CD4-positive, alpha-beta memory T cell (primary cell): ENCODE measurements at regions not wholly inside any gene's neighbourhood (a gene's known extent, or its start where the extent isn't known, plus 50 kb on each side); places are given as distances from the start of the nearest gene placed in this dataset.

Experiments used
- CTCF ChIA-PET: fragments of 350-600 bp; sonication (Branson Sonifier 250); formaldehyde crosslinking; loops from one replicate; lab custom pipeline; 2021; ENCODE audit warnings: inconsistent platforms; ENCODE audit not compliant: partially characterized antibody; lab: Charles Lee
- POLR2A ChIA-PET: fragments of 350-600 bp; sonication (Branson Sonifier 250); formaldehyde crosslinking; loops from one replicate; lab custom pipeline; 2021; ENCODE audit not compliant: partially characterized antibody; lab: Charles Lee
- DNase-seq, 5 donors: peaks; one replicate each; pipeline versions ENCODE4 v3.0.0 to v3.0.0-alpha.2; 2020 to 2022; ENCODE audit warnings: mixed read lengths in 1 of 5
- H3K27ac ChIP-seq: one replicate; pipeline ENCODE4 v1.7.0; 2013; ENCODE audit warnings: low read depth, low read length
- H3K27me3 ChIP-seq: 2 replicates; pipeline ENCODE4 v1.7.0; 2013; ENCODE audit warnings: mild to moderate bottlenecking, low read length, moderate library complexity; ENCODE audit not compliant: insufficient read depth
- H3K36me3 ChIP-seq: 2 replicates; pipeline ENCODE4 v1.7.0; 2013; ENCODE audit warnings: mild to moderate bottlenecking, low read length, moderate library complexity; ENCODE audit not compliant: insufficient read depth
- H3K4me1 ChIP-seq: 2 replicates; pipeline ENCODE4 v1.7.0; 2013; ENCODE audit warnings: mild to moderate bottlenecking, low read length, moderate library complexity; ENCODE audit not compliant: insufficient read depth
- H3K4me3 ChIP-seq, 2 donors: one replicate each; pipeline ENCODE4 v1.7.0; 2013; ENCODE audit warnings: low read length in 2 of 2, mild to moderate bottlenecking in 1 of 2
- H3K9me3 ChIP-seq, 2 donors: one replicate each; pipeline ENCODE4 v1.7.0; 2013; ENCODE audit warnings: low read length in 2 of 2, control low read depth in 1 of 2; ENCODE audit not compliant: control insufficient read depth in 1 of 2
- H3K27ac Mint-ChIP-seq, 7 donors: one replicate each; pipeline ENCODE4 v1.8.0; 2020 to 2021; ENCODE audit warnings: mixed read lengths in 7 of 7, mild to moderate bottlenecking in 6 of 7, inconsistent platforms in 3 of 7, moderate library complexity in 3 of 7
- H3K27me3 Mint-ChIP-seq, 2 donors: one replicate each; pipeline ENCODE4 v1.8.0; 2020 to 2021; ENCODE audit warnings: mixed read lengths in 2 of 2
- H3K36me3 Mint-ChIP-seq, 2 donors: one replicate each; pipeline ENCODE4 v1.8.0; 2020 to 2021; ENCODE audit warnings: mixed read lengths in 2 of 2, inconsistent platforms in 1 of 2, mild to moderate bottlenecking in 1 of 2
- H3K4me1 Mint-ChIP-seq, 4 donors: one replicate each; pipeline ENCODE4 v1.8.0; 2020 to 2021; ENCODE audit warnings: mixed read lengths in 4 of 4, mild to moderate bottlenecking in 1 of 4
- H3K4me3 Mint-ChIP-seq, 8 donors: one replicate each; pipeline ENCODE4 v1.8.0; 2020 to 2021; ENCODE audit warnings: mixed read lengths in 8 of 8, mild to moderate bottlenecking in 7 of 8, moderate library complexity in 6 of 8, inconsistent platforms in 3 of 8
- H3K9me3 Mint-ChIP-seq, 8 donors: one replicate each; pipeline ENCODE4 v1.8.0; 2020 to 2021; ENCODE audit warnings: mixed read lengths in 8 of 8, mild to moderate bottlenecking in 5 of 8, inconsistent platforms in 3 of 8, moderate library complexity in 1 of 8
- intact Hi-C: fragments of 100-400 bp; cut with micrococcal nuclease; formaldehyde crosslinking; loops from one replicate; pipeline ENCODE4 v1.15.1; 2023

DNA sequence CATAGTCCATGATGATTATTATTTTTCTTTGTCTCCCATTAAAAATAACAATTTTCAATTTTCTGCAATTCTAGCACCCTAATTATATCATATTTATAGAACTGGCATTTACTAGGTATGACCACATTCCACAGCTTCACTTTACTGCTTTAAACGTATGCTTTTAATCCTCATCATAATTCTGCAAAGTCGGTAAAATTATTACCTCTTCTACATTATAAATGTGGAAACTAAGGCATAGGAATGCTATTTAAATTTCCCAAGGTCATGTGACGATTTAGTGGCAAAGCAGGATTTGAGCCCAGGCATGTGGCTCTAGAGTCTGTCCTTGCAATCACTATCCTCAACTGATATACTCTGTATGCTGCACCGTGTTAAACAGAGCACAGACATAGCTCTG lies 866.4 kb downstream of the EPHA4 start:
- ChIA-PET CTCF (no interaction called here), POLR2A (no interaction called here)
- Mint-ChIP-seq H3K27me3 (peaks cover 2 to 4% of the 10 kb centered on the region in 2 donors), H3K4me3 (no peak overlapping the region), H3K36me3 (no peaks in the 10 kb centered on the region), H3K4me1 (no peaks in the 10 kb centered on the region), H3K27ac (no peak overlapping the region), H3K9me3 (peaks cover 0 to 14% (median 3%) of the 10 kb centered on the region in 8 donors)
- Histone ChIP-seq H3K4me3 (no peak overlapping the region), H3K27me3 (no peaks in the 10 kb centered on the region), H3K9me3 (no peaks in the 10 kb centered on the region), H3K36me3 (no peaks in the 10 kb centered on the region), H3K27ac (no peak overlapping the region), H3K4me1 (no peaks in the 10 kb centered on the region)
- no peak for DNase-seq
- intact Hi-C loops: no loop called here

DNA sequence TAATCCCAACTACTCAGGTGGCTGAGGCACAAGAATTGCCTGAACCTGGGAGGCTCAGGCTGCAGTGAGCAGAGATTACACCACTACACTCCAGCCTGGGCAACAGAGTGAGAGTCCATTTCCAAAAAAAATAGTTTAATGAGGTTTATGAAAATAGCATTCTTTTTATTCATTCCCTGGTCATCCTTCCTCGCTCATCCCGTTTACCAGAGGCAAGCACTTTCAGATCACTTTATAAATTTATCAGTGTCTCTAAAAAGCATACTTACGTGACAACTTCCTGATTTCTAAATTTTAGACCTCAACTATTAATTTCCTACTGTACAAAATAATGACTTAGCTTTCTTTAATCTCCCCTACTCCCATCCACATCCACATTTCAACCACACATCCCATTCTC lies 864.8 kb downstream of the EPHA4 start:
- Histone ChIP-seq H3K4me1 (no peaks in the 10 kb centered on the region), H3K36me3 (no peaks in the 10 kb centered on the region), H3K27me3 (no peaks in the 10 kb centered on the region), H3K27ac (no peak overlapping the region), H3K9me3 (no peaks in the 10 kb centered on the region), H3K4me3 (no peak overlapping the region)
- Mint-ChIP-seq H3K9me3 (peaks cover 0 to 8% (median 5%) of the 10 kb centered on the region in 8 donors), H3K4me3 (no peak overlapping the region), H3K27me3 (peaks cover 2 to 7% of the 10 kb centered on the region in 2 donors), H3K36me3 (no peaks in the 10 kb centered on the region), H3K27ac (no peak overlapping the region), H3K4me1 (no peaks in the 10 kb centered on the region)
- POLR2A ChIA-PET: no interaction called here
- intact Hi-C loops: no loop called here
- CTCF ChIA-PET: no interaction called here
- DNase-seq: no peak

- Mint-ChIP-seq H3K27me3 (peaks cover 2 to 11% of the 10 kb centered on the region in 2 donors), H3K9me3 (peaks cover 0 to 8% (median 5%) of the 10 kb centered on the region in 8 donors), H3K36me3 (no peaks in the 10 kb centered on the region), H3K4me3 (no peak overlapping the region), H3K27ac (no peak overlapping the region), H3K4me1 (no peaks in the 10 kb centered on the region)
- intact Hi-C loops: no loop called here
- CTCF ChIA-PET: no interaction called here
- POLR2A ChIA-PET: no interaction called here
- Histone ChIP-seq H3K36me3 (no peaks in the 10 kb centered on the region), H3K9me3 (no peaks in the 10 kb centered on the region), H3K4me3 (no peak overlapping the region), H3K27me3 (no peaks in the 10 kb centered on the region), H3K4me1 (no peaks in the 10 kb centered on the region), H3K27ac (no peak overlapping the region)
- DNase-seq: no peak
Measured at GRCh38 chr2:220708366-220708765, 863.7 kb downstream of the EPHA4 start.

GRCh38 chr2:220717283-220717682 lies 854.8 kb downstream of the EPHA4 start:
- Histone ChIP-seq H3K4me1 (no peaks in the 10 kb centered on the region), H3K27ac (no peak overlapping the region), H3K27me3 (peaks cover 3% of the 10 kb centered on the region), H3K36me3 (no peaks in the 10 kb centered on the region), H3K9me3 (no peaks in the 10 kb centered on the region), H3K4me3 (no peak overlapping the region)
- DNase-seq: no peak
- Mint-ChIP-seq H3K9me3 (peaks cover 0 to 7% (median under 1%) of the 10 kb centered on the region in 8 donors), H3K4me3 (no peak overlapping the region), H3K27me3 (peaks cover 4 to 10% of the 10 kb centered on the region in 2 donors), H3K4me1 (no peaks in the 10 kb centered on the region), H3K36me3 (no peaks in the 10 kb centered on the region), H3K27ac (no peak overlapping the region)
- CTCF ChIA-PET: no interaction called here
- POLR2A ChIA-PET: no interaction called here
- intact Hi-C loops: no loop called here

GRCh38 chr2:220736778-220737177 lies 835.3 kb downstream of the EPHA4 start:
- H3K9me3 ChIP-seq: no peaks in the 10 kb centered on the region
- Mint-ChIP-seq H3K36me3 (no peaks in the 10 kb centered on the region), H3K27me3 (peaks cover 2 to 3% of the 10 kb centered on the region in 2 donors), H3K27ac (no peak overlapping the region), H3K4me3 (no peak overlapping the region), H3K9me3 (peaks cover 0 to 5% (median 0%) of the 10 kb centered on the region in 8 donors), H3K4me1 (no peaks in the 10 kb centered on the region)
- no peak overlapping the region for H3K4me3 ChIP-seq
- H3K27ac ChIP-seq: no peak overlapping the region
- ChIA-PET CTCF (no interaction called here), POLR2A (no interaction called here)
- H3K27me3 ChIP-seq: no peaks in the 10 kb centered on the region
- no peak for DNase-seq
- intact Hi-C loops: no loop called here
- no peaks in the 10 kb centered on the region for H3K36me3 ChIP-seq
- H3K4me1 ChIP-seq: no peaks in the 10 kb centered on the region

- H3K4me3 Mint-ChIP-seq: no peak overlapping the region
- H3K27me3 Mint-ChIP-seq: peaks cover 2 to 4% of the 10 kb centered on the region in 2 donors
- H3K9me3 Mint-ChIP-seq: peaks cover 0 to 5% (median 0%) of the 10 kb centered on the region in 8 donors
- no peak overlapping the region for H3K4me3 ChIP-seq
- H3K36me3 Mint-ChIP-seq: no peaks in the 10 kb centered on the region
- no peak overlapping the region for H3K27ac ChIP-seq
- intact Hi-C loops: no loop called here
- H3K27me3 ChIP-seq: no peaks in the 10 kb centered on the region
- H3K27ac Mint-ChIP-seq: no peak overlapping the region
- H3K4me1 ChIP-seq: no peaks in the 10 kb centered on the region
- POLR2A ChIA-PET: no interaction called here
- no peaks in the 10 kb centered on the region for H3K9me3 ChIP-seq
- DNase-seq: no peak
- no peaks in the 10 kb centered on the region for H3K4me1 Mint-ChIP-seq
- H3K36me3 ChIP-seq: no peaks in the 10 kb centered on the region
- CTCF ChIA-PET: no interaction called here
Measured at GRCh38 chr2:220743203-220743602, 828.9 kb downstream of the EPHA4 start.

- ChIA-PET CTCF (no interaction called here), POLR2A (no interaction called here)
- no peaks in the 10 kb centered on the region for H3K36me3 Mint-ChIP-seq
- H3K36me3 ChIP-seq: no peaks in the 10 kb centered on the region
- no peaks in the 10 kb centered on the region for H3K4me1 ChIP-seq
- peaks cover 0 to 3% (median 0%) of the 10 kb centered on the region in 8 donors for H3K9me3 Mint-ChIP-seq
- no peak overlapping the region for H3K27ac ChIP-seq
- no peak overlapping the region for H3K4me3 Mint-ChIP-seq
- H3K4me1 Mint-ChIP-seq: no peaks in the 10 kb centered on the region
- no peaks in the 10 kb centered on the region for H3K9me3 ChIP-seq
- H3K27ac Mint-ChIP-seq: no peak overlapping the region
- peaks cover 2 to 4% of the 10 kb centered on the region in 2 donors for H3K27me3 Mint-ChIP-seq
- no peak overlapping the region for H3K4me3 ChIP-seq
- DNase-seq: no peak
- intact Hi-C loops: no loop called here
- H3K27me3 ChIP-seq: no peaks in the 10 kb centered on the region
Measured at GRCh38 chr2:220744861-220745260, 827.2 kb downstream of the EPHA4 start.

DNA sequence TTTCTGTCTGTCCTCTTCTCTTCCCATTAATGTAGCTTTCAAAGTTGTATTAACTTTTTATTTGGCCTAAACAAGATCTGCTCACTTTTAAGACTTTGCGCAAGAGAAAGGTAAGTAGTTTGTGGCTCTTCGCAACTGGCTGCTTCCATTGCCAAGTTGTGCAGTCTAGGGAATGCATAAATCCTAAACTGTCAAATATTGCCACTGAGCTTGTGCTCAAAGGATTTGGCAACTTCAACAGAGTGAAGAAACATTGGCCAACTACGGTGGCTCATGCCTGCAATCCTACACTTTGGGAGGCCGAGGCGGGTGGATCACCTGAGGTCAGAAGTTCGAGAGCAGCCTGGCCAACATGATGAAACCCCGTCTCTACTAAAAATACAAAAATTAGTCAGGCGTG lies 826.4 kb downstream of the EPHA4 start:
- ChIA-PET CTCF (no interaction called here), POLR2A (no interaction called here)
- intact Hi-C loops: no loop called here
- H3K4me3 ChIP-seq: no peak overlapping the region
- H3K4me3 Mint-ChIP-seq: no peak overlapping the region
- H3K36me3 Mint-ChIP-seq: no peaks in the 10 kb centered on the region
- peaks cover 0 to 2% of the 10 kb centered on the region in 2 donors for H3K27me3 Mint-ChIP-seq
- H3K4me1 ChIP-seq: no peaks in the 10 kb centered on the region
- no peak overlapping the region for H3K27ac ChIP-seq
- no peaks in the 10 kb centered on the region for H3K4me1 Mint-ChIP-seq
- DNase-seq: no peak
- no peaks in the 10 kb centered on the region for H3K36me3 ChIP-seq
- peaks cover 0 to 3% (median 0%) of the 10 kb centered on the region in 8 donors for H3K9me3 Mint-ChIP-seq
- no peaks in the 10 kb centered on the region for H3K27me3 ChIP-seq
- H3K27ac Mint-ChIP-seq: no peak overlapping the region
- H3K9me3 ChIP-seq: no peaks in the 10 kb centered on the region
